Stimulated activated CD8-positive, alpha-beta memory T cell treated with anti-CD3 and anti-CD28 coated beads, Interleukin-12 subunit alpha, Interleukin-12 subunit beta, amount 100 ng/mL, for 1 hour (primary cell): ENCODE measurements at regions not wholly inside any gene's neighbourhood (a gene's known extent, or its start where the extent isn't known, plus 50 kb on each side); places are given as distances from the start of the nearest gene placed in this dataset.
"Not testable (repeated sequence)": the region's sequence is repeated elsewhere in the genome, so short reads cannot be mapped to it uniquely, and the experiment has no call there.

ENCODE experiments used
- DNase-seq: peaks from one replicate; pipeline ENCODE4 v3.0.0-alpha.2; 2020; ENCODE audit warnings: low read depth

- no peak for DNase-seq
Measured at GRCh38 chr9:75672478-75672877, 218.0 kb upstream of the PCSK5 start.

- no peak for DNase-seq
Measured at GRCh38 chr9:75683591-75683990, 206.9 kb upstream of the PCSK5 start.

- DNase-seq = no peak
Measured at GRCh38 chr9:75685062-75685461, 205.4 kb upstream of the PCSK5 start.

- no peak for DNase-seq
Measured at GRCh38 chr9:75687359-75687953, 203.0 kb upstream of the PCSK5 start.

GRCh38 chr9:75690551-75690950 lies 199.9 kb upstream of the PCSK5 start:
- not testable (repeated sequence) for DNase-seq

GRCh38 chr9:75691408-75691807 lies 199.1 kb upstream of the PCSK5 start:
- DNase-seq = no peak

GRCh38 chr9:75692309-75692708 lies 198.2 kb upstream of the PCSK5 start:
- DNase-seq = no peak

GRCh38 chr9:75695921-75696320 lies 194.6 kb upstream of the PCSK5 start:
- no peak for DNase-seq

- no peak for DNase-seq
Measured at GRCh38 chr9:75699017-75699416, 191.5 kb upstream of the PCSK5 start.

GRCh38 chr9:75699625-75700251 lies 190.7 kb upstream of the PCSK5 start:
- DNase-seq = no peak

GRCh38 chr9:75700252-75700640 lies 190.2 kb upstream of the PCSK5 start:
- DNase-seq = no peak

- no peak for DNase-seq
Measured at GRCh38 chr9:75707191-75707590, 183.3 kb upstream of the PCSK5 start.

- DNase-seq = no peak
Measured at GRCh38 chr9:75709698-75710097, 180.8 kb upstream of the PCSK5 start.

GRCh38 chr9:75712700-75713099 lies 177.8 kb upstream of the PCSK5 start:
- no peak for DNase-seq

GRCh38 chr9:75713335-75713734 lies 177.1 kb upstream of the PCSK5 start:
- no peak for DNase-seq

GRCh38 chr9:75715360-75715759 lies 175.1 kb upstream of the PCSK5 start:
- no peak for DNase-seq

- DNase-seq = no peak
Measured at GRCh38 chr9:75718677-75719076, 171.8 kb upstream of the PCSK5 start.

- no peak for DNase-seq
Measured at GRCh38 chr9:75728391-75728790, 162.1 kb upstream of the PCSK5 start.

- no peak for DNase-seq
Measured at GRCh38 chr9:75734802-75735201, 155.7 kb upstream of the PCSK5 start.

GRCh38 chr9:75739884-75740611 lies 150.4 kb upstream of the PCSK5 start:
- no peak for DNase-seq

- DNase-seq = no peak
Measured at GRCh38 chr9:75743855-75744254, 146.6 kb upstream of the PCSK5 start.

- no peak for DNase-seq
Measured at GRCh38 chr9:75754080-75754479, 136.4 kb upstream of the PCSK5 start.

- DNase-seq = no peak
Measured at GRCh38 chr9:75775166-75775565, 115.3 kb upstream of the PCSK5 start.
